ENCODE measurements at regions not wholly inside any gene's neighbourhood (a gene's known extent, or its start where the extent isn't known, plus 50 kb on each side); places are given as distances from the start of the nearest gene placed in this dataset.

DNA sequence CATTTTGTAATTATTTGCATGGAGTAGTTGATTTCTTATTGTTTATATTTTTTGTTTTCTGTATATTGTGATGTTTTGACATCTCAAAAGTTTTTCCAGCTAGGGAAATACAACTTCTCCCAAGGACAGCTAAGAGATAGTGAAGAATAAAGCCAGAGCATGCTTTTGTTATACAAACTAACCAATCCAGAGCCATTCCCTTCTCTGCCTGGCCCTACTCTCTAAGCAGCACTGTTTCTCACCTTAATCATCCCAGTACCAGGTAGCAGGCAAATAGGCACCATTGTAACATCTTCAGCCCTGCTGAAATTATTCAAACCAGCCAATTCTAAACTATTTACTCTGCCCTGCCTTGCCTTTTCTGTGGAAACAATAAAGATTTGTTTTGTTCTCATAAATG, 1063.4 kb upstream of the CHAC2 start:
- no peak for ATAC-seq
- intact Hi-C loops (cut with DNase I): no loop called here
- Histone ChIP-seq H3K9me3 (no peaks in the 10 kb centered on the region), H3K4me3 (no peak overlapping the region), H3K4me1 (no peaks in the 10 kb centered on the region), H3K27me3 (no peaks in the 10 kb centered on the region), H3K27ac (no peak overlapping the region), H3K36me3 (no peaks in the 10 kb centered on the region)
- no peak for TF ChIP-seq POLR2A (IDR thresholded peaks at IDR 0.05)
- TF ChIP-seq, protein P1, sequence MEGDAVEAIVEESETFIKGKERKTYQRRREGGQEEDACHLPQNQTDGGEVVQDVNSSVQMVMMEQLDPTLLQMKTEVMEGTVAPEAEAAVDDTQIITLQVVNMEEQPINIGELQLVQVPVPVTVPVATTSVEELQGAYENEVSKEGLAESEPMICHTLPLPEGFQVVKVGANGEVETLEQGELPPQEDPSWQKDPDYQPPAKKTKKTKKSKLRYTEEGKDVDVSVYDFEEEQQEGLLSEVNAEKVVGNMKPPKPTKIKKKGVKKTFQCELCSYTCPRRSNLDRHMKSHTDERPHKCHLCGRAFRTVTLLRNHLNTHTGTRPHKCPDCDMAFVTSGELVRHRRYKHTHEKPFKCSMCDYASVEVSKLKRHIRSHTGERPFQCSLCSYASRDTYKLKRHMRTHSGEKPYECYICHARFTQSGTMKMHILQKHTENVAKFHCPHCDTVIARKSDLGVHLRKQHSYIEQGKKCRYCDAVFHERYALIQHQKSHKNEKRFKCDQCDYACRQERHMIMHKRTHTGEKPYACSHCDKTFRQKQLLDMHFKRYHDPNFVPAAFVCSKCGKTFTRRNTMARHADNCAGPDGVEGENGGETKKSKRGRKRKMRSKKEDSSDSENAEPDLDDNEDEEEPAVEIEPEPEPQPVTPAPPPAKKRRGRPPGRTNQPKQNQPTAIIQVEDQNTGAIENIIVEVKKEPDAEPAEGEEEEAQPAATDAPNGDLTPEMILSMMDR (IDR thresholded peaks at IDR 0.05): no peak
- DNase-seq: no peak

DNA sequence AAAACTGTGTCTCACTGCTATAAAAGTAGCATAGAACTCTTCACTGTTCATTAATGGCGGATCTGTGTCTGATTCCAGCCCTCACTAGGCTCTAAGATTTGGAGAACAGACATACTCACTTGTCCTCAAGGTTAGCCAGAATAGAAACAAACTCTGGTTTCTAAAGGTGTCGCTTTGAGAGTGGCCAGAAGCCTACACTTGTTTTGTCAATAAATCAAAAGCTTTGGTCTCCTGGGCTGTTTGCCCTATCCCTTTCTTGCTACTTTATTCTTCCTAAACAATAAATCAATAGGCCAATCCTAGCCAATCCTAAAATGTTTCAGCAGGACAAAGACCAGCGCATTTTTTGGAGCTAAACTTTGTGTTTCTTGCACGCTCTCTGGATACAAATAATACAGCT, 1064.6 kb upstream of the CHAC2 start:
- DNase-seq (no peak), ATAC-seq (no peak)
- no peaks in the 10 kb centered on the region for H3K9me3 ChIP-seq
- H3K4me1 ChIP-seq: no peaks in the 10 kb centered on the region
- intact Hi-C loops (cut with DNase I): no loop called here
- no peak overlapping the region for H3K4me3 ChIP-seq
- 67% methylated on average over 4 of the region's 4 CpGs for WGBS (ENCODE audit: insufficient coverage, low coverage, low lambda C conversion rate, missing lambda C conversion rate)
- no peak overlapping the region for H3K27ac ChIP-seq
- H3K36me3 ChIP-seq: no peaks in the 10 kb centered on the region
- H3K27me3 ChIP-seq: no peaks in the 10 kb centered on the region
- TF ChIP-seq, protein P1 (IDR thresholded peaks at IDR 0.05): no peak
- no peak for TF ChIP-seq POLR2A (IDR thresholded peaks at IDR 0.05)

DNA sequence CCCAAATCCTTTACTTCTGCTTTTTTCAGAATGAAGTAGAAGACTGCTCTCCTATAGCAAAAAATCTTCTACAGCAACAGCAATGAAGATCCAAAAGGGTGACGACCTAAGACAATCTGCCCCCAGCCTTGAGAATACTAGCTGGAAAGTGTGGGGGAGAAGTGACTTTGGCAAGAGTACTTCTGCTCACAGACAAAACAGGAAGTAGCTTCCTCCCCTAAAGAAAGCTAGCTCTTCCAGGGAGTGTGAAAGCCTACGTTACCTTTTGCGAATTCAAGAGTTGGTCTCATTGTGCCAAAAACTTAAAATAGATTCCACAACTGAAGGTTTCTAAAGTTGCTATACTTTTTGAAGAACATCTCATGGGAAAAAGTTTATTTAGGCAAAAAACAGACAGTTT, 1069.2 kb upstream of the CHAC2 start:
- Histone ChIP-seq H3K27me3 (no peaks in the 10 kb centered on the region), H3K4me3 (no peak overlapping the region), H3K4me1 (no peaks in the 10 kb centered on the region), H3K36me3 (no peaks in the 10 kb centered on the region), H3K9me3 (no peaks in the 10 kb centered on the region), H3K27ac (no peak overlapping the region)
- WGBS (ENCODE audit: insufficient coverage, low coverage, low lambda C conversion rate, missing lambda C conversion rate): 50% methylated on average over 3 of the region's 3 CpGs
- DNase-seq: no peak
- TF ChIP-seq, protein P1 (IDR thresholded peaks at IDR 0.05): no peak
- no peak for TF ChIP-seq POLR2A (IDR thresholded peaks at IDR 0.05)
- intact Hi-C loops (cut with DNase I): no loop called here
- ATAC-seq: no peak

DNA sequence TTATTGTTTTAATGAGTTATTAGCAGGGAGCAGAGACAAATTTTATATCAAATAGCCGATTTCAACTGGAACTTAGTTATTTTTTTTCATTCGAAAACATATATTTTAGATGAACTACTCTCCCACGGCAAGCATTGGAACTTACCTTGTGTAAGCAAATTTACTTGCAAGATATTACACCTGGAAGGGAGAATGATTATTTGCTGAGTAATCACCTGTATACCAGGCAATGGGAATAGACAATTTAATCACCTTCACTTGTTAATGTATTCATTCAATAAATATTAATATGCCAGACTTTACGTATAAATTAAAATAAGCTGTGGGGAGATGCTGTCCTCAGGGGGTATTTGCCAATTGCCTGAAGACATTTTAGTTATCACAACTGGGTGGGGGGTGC, 1069.9 kb upstream of the CHAC2 start:
- Histone ChIP-seq H3K9me3 (no peaks in the 10 kb centered on the region), H3K27ac (no peak overlapping the region), H3K4me1 (no peaks in the 10 kb centered on the region), H3K36me3 (no peaks in the 10 kb centered on the region), H3K4me3 (no peak overlapping the region), H3K27me3 (no peaks in the 10 kb centered on the region)
- intact Hi-C loops (cut with DNase I): no loop called here
- DNase-seq (no peak), ATAC-seq (no peak)
- TF ChIP-seq POLR2A (IDR thresholded peaks at IDR 0.05): no peak
- TF ChIP-seq, protein P1 (IDR thresholded peaks at IDR 0.05): no peak
- WGBS (ENCODE audit: insufficient coverage, low coverage, low lambda C conversion rate, missing lambda C conversion rate): 73% methylated on average over 4 of the region's 4 CpGs

DNA sequence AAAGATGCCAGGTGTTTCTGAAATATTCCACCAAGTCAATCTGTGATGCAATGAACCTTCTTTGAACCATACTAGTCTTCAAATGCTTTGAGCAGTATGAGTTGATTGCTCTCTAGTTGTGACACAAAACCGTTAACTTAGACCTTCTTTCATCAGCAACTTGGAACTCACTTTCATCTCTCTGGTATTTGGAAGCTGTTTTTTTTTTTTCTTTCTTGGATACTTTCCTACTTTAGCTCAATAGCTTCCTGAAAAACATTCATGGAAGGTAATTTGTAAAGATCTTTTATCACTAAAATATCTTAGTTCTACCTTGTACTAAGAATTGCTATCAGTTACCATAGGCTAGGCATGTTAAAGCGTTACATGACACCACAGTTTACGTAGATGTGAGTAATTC, 1071.9 kb upstream of the CHAC2 start:
- H3K4me3 ChIP-seq: no peak overlapping the region
- H3K36me3 ChIP-seq: no peaks in the 10 kb centered on the region
- no peaks in the 10 kb centered on the region for H3K4me1 ChIP-seq
- ATAC-seq (no peak), DNase-seq (no peak)
- H3K27me3 ChIP-seq: no peaks in the 10 kb centered on the region
- WGBS (ENCODE audit: insufficient coverage, low coverage, low lambda C conversion rate, missing lambda C conversion rate): 53% methylated on average over 3 of the region's 3 CpGs
- H3K9me3 ChIP-seq: no peaks in the 10 kb centered on the region
- H3K27ac ChIP-seq: no peak overlapping the region
- intact Hi-C loops (cut with DNase I): no loop called here
- TF ChIP-seq, protein P1 (IDR thresholded peaks at IDR 0.05): no peak
- TF ChIP-seq POLR2A (IDR thresholded peaks at IDR 0.05): no peak

Measured in right lobe of liver (tissue), 6 donors.